ENCODE measurements at regions not wholly inside any gene's neighbourhood (a gene's known extent, or its start where the extent isn't known, plus 50 kb on each side); places are given as distances from the start of the nearest gene placed in this dataset.

DNA sequence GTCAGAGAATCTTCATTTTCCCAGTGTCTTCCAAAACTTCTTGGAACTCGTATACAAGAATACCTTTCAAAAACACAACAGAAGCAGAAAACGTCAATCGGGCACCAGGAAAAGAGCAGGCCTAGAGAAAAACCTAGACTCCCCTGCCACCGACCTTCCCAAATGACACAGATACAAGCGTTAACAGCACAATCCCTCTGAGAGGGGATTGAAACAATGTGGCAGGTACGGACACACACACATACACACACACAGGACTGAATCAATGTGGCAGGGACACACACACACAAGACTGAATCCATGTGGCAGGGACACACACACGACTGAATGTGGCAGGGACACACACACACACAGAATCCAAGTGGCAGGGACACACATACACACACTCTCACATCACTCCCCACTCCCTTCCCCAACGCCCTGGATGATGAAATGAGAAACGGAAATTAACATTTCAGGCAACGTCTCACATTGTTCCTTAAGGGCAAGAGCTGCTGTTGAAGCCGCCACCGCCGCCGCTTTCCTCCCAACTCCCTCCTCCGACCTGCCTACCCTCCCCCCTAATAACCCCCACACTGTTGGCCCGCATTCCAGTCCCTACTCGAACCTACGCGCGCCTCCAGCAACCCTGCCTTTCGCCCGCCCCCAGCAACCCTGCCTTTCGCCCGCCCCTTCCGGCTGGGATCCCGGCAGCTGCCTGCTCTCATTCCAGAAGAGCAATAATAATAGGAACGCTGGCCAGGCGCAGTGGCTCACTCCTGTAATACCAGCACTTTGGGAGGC lies 302.1 kb upstream of the HSFY2 start:
- TF ChIP-seq SIN3A (IDR thresholded peaks at IDR 0.05; ENCODE audit: borderline replicate concordance, insufficient read depth, low read depth, low read length): no peak
- TF ChIP-seq POLR2AphosphoS5 (IDR thresholded peaks at IDR 0.05; ENCODE audit: low read depth, low read length): no peak
- TF ChIP-seq, protein P1, sequence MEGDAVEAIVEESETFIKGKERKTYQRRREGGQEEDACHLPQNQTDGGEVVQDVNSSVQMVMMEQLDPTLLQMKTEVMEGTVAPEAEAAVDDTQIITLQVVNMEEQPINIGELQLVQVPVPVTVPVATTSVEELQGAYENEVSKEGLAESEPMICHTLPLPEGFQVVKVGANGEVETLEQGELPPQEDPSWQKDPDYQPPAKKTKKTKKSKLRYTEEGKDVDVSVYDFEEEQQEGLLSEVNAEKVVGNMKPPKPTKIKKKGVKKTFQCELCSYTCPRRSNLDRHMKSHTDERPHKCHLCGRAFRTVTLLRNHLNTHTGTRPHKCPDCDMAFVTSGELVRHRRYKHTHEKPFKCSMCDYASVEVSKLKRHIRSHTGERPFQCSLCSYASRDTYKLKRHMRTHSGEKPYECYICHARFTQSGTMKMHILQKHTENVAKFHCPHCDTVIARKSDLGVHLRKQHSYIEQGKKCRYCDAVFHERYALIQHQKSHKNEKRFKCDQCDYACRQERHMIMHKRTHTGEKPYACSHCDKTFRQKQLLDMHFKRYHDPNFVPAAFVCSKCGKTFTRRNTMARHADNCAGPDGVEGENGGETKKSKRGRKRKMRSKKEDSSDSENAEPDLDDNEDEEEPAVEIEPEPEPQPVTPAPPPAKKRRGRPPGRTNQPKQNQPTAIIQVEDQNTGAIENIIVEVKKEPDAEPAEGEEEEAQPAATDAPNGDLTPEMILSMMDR (IDR thresholded peaks at IDR 0.05): no peak
- TF ChIP-seq, protein P2, sequence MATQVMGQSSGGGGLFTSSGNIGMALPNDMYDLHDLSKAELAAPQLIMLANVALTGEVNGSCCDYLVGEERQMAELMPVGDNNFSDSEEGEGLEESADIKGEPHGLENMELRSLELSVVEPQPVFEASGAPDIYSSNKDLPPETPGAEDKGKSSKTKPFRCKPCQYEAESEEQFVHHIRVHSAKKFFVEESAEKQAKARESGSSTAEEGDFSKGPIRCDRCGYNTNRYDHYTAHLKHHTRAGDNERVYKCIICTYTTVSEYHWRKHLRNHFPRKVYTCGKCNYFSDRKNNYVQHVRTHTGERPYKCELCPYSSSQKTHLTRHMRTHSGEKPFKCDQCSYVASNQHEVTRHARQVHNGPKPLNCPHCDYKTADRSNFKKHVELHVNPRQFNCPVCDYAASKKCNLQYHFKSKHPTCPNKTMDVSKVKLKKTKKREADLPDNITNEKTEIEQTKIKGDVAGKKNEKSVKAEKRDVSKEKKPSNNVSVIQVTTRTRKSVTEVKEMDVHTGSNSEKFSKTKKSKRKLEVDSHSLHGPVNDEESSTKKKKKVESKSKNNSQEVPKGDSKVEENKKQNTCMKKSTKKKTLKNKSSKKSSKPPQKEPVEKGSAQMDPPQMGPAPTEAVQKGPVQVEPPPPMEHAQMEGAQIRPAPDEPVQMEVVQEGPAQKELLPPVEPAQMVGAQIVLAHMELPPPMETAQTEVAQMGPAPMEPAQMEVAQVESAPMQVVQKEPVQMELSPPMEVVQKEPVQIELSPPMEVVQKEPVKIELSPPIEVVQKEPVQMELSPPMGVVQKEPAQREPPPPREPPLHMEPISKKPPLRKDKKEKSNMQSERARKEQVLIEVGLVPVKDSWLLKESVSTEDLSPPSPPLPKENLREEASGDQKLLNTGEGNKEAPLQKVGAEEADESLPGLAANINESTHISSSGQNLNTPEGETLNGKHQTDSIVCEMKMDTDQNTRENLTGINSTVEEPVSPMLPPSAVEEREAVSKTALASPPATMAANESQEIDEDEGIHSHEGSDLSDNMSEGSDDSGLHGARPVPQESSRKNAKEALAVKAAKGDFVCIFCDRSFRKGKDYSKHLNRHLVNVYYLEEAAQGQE (IDR thresholded peaks at IDR 0.05; ENCODE audit: insufficient read depth in 1 of 2, low read depth in 2 of 2, low read length in 1 of 2): no peak
- TF ChIP-seq TCF7L2 (IDR thresholded peaks at IDR 0.05; ENCODE audit: low read depth, low read length): no peak
- in situ Hi-C loops (cut with HindIII; ENCODE audit: low pct_unique_long_range_greater_than_20kb, low sequenced_read_pairs): no loop called here
- ChIA-PET CTCF (no interaction called here), POLR2A (no interaction called here)
- BruUV-seq (replicated peaks): no TSS peak
- no peak overlapping the region for H3K27ac ChIP-seq (ENCODE audit: low read length)
- H3K4me3 ChIP-seq (ENCODE audit: low read depth in 2 of 2, low read length in 2 of 2): no peak overlapping the region
- H3K9me3 ChIP-seq (ENCODE audit: control insufficient read depth, insufficient read depth, low read depth, low read length): no peaks in the 10 kb centered on the region
- DNase-seq (ENCODE audit: low read depth, low spot score): no peak
- H3K4me1 ChIP-seq (ENCODE audit: control insufficient read depth, insufficient read depth, low read length): no peaks in the 10 kb centered on the region
- no peaks in the 10 kb centered on the region for H3K27me3 ChIP-seq (ENCODE audit: control insufficient read depth, insufficient read depth, low read length)
- no peak for ATAC-seq
- intact Hi-C loops (cut with micrococcal nuclease; ENCODE audit: unreplicated experiment): no loop called here
- no peaks in the 10 kb centered on the region for H3K36me3 ChIP-seq (ENCODE audit: control insufficient read depth, insufficient read depth, low read length)

DNA sequence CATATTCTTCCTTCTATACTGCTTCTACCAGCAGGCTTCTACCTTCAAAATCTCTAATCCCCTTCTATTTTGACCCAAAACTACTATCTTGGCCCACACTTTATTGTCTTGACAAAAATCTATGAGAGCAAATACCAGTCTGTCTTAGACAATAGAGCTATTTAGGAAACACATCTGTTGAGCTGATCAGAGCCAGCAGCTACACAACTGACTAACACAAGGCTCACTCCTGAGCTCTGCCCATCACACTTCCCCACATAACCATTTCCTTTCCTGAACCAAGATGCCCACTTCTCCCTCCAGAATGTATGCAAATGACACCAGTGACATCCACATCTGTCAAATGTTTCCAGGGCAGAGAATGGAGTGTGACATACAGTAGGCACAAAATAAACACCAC lies 293.9 kb upstream of the HSFY2 start:
- H3K27me3 ChIP-seq (ENCODE audit: control insufficient read depth, insufficient read depth, low read length): no peaks in the 10 kb centered on the region
- H3K4me3 ChIP-seq (ENCODE audit: low read depth in 2 of 2, low read length in 2 of 2): no peak overlapping the region
- H3K36me3 ChIP-seq (ENCODE audit: control insufficient read depth, insufficient read depth, low read length): no peaks in the 10 kb centered on the region
- CTCF ChIA-PET: no interaction called here
- no peak overlapping the region for H3K27ac ChIP-seq (ENCODE audit: low read length)
- TF ChIP-seq, protein P2 (IDR thresholded peaks at IDR 0.05; ENCODE audit: insufficient read depth in 1 of 2, low read depth in 2 of 2, low read length in 1 of 2): no peak
- TF ChIP-seq TCF7L2 (IDR thresholded peaks at IDR 0.05; ENCODE audit: low read depth, low read length) (no peak), SIN3A (IDR thresholded peaks at IDR 0.05; ENCODE audit: borderline replicate concordance, insufficient read depth, low read depth, low read length) (no peak)
- TF ChIP-seq, protein P1 (IDR thresholded peaks at IDR 0.05): no peak
- intact Hi-C loops (cut with micrococcal nuclease; ENCODE audit: unreplicated experiment) (no loop called here), in situ Hi-C loops (cut with HindIII; ENCODE audit: low pct_unique_long_range_greater_than_20kb, low sequenced_read_pairs) (no loop called here)
- ATAC-seq (no peak), DNase-seq (ENCODE audit: low read depth, low spot score) (no peak)
- POLR2A ChIA-PET: no interaction called here
- no peaks in the 10 kb centered on the region for H3K9me3 ChIP-seq (ENCODE audit: control insufficient read depth, insufficient read depth, low read depth, low read length)
- BruUV-seq (replicated peaks): no TSS peak
- H3K4me1 ChIP-seq (ENCODE audit: control insufficient read depth, insufficient read depth, low read length): no peaks in the 10 kb centered on the region
